ENCODE measurements at regions not wholly inside any gene's neighbourhood (a gene's known extent, or its start where the extent isn't known, plus 50 kb on each side); places are given as distances from the start of the nearest gene placed in this dataset.
"Not testable (repeated sequence)": the region's sequence is repeated elsewhere in the genome, so short reads cannot be mapped to it uniquely, and the experiment has no call there.

DNA sequence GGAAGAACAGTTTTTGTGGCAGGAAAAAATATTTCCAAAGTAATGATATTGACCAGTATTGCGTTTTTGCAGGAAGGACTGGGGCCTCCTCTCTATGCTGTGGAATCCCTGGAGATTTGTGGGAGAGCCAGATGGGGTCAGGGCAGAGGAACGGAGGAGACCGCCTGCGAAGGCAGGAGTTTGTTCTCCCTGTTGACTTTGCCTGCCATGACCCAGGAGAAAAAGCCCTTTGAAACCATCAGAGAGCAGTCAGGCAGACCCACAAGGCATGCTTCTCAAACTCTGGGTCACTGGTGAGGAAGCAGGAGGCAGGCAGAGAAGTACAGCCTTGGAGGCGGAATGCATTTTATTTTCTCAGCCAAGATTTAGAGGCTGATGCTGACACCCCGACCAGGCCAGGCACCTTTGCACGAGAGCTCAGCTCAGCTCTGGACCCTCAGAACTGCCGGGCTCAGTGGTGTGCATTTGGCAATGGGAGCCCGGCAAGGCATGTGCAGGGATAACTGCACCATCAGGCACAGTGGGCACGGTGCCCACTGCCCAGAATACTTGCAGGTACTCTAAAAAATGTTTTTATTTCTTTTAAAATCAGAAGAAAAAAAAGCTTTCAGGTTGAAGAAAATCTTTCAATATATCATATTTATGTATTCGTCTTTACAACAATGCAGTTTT, 410.4 kb downstream of the RPS24 start:
- DNase-seq, result no peak

DNA sequence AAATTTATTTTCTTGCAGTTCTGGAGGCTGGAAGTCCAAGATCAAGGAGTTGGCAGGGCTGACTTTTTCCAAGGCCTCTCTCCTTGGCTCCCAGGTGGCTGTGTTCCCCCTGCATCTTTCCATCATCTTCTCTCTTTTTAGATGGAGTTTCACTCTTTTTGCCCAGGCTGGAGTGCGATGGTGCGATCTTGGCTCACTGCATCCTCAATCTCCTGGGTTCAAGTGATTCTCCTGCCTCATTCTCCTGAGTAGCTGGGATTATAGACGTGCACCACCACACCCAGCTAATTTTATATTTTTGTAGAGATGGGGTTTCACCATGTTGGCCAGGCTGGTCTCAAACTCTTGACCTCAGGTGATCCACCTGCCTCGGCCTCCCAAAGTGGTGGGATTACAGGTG, 411.1 kb downstream of the RPS24 start:
- DNase-seq, result not testable (repeated sequence)

DNA sequence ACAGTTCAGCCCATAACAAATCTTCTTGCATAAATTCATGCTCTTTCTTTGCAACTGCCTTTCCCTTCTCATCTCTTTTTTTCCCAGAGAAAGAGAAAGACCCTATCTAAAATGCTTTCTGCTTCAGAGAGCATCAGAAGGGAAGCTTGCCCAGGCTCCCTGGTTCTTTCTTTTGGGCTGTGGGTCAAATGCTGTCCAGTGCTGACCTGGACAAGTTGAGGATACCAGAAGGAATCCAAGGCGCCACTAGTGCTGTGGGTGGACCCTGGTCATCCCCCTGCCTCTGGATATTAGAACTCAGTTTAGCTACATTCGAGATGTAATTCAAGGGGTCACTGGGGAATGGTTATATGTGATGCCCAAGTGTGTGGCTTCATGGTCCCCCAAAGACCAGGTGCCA, 411.6 kb downstream of the RPS24 start:
- DNase-seq, result no peak

DNA sequence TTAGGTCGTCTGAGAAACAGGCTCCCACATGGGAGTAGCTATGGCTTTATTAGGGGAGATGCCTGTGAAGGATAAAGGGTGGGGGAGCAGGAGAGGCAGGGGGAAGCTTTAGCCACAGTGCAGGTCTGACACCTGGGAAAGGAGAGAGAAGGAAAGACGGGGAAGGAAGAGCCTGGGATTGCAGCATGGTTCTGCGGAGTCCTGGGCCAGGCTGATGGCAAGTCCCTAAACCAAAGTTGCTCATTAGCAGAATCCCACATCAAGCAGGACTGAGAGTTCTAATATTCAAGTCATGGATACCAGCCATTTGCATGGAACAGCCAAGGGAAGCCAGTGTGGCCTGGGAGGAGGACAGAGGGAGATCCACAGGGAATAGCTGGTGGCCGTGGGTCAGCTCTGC, 414.8 kb downstream of the RPS24 start:
- DNase-seq, result no peak

DNA sequence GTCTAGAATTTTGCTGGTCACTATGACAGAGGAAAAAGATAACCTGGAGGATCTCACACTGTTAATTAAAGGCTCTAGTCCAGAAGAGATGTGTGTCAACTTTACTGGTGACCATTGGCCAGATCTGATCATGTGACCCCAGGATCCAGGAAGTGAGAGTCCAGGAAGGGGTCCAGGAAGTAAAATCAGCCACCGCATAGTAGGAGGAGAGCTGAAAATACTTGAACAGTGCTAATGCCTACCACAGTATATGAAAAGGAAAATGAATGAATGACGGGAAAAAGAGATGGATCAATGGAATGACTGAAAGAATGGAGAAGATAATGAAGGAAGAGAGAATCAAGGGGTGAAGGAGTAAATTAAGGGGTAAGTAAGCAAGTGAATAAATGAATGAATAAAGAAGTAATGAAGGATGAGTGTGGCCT, 415.3 kb downstream of the RPS24 start:
- no peak for DNase-seq

DNA sequence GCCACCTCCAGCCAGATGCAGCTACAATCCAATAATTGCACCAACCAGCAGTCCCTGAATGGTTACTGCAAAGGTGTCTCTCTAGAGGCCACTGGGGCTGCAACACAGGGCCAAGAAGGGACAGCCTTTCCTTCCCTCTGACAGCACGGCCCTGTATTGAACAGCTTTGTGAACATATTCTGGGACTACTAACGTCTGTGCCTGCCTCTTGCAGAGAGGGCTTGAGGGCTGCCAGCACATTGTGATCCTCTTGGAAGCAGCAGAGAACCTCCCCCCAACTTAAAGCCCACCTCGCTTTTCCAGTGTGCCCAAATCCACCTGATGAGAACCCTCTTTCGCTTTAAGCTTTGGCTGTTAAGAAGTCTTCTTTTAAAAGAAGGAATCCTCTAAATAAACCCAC, 415.9 kb downstream of the RPS24 start:
- DNase-seq, result no peak

DNA sequence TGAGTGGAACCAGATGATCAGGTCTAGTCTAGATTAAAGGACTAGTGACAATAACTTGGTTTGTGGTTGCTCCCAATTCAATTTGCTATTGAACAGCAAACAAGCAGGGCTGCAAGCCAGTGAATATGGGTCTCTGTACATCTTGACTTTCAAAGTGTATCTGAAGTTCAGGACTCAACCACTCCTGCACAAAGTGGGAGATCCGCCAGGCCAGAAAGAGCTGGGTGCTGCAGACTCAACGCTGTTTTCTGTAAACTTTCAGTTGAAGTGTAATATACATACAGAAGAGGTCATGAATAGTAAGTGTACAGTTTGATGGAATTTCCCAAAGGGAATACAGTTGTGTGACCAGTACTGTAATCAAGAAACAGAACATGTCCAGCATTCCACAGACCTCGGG, 416.6 kb downstream of the RPS24 start:
- DNase-seq, result no peak

DNA sequence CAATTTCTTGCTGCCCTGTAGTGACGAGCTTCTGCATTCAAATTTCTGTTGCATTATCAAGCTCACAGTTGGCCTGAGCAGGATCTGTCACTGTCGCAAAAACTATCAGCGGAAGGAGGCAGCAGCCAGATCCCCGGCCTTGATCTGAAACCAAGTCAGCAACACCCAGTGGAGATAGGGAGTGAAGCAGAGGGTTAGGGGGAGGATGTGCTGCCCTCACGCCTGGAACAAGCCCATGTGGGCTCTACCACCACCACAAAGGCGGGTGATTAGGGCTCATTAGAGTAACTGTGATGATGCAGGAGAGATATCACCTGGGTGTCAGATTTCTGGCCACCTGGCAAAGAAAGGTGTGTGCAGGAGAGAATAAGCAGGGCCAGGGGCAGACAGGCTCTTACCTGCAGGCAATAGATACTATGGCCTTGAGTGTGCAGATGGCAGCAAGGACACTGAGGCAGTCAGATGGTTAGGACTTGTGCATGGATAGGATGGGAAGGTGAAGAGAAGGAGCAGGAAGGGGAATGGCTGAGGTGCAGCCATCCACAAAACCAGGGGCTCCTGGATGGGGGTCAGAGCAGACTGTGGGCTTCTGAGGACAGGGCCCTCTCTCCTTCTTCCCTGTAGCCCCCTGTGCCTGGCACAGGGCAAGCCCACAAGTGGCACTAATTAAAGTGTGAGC, 417.3 kb downstream of the RPS24 start:
- no peak for DNase-seq

DNA sequence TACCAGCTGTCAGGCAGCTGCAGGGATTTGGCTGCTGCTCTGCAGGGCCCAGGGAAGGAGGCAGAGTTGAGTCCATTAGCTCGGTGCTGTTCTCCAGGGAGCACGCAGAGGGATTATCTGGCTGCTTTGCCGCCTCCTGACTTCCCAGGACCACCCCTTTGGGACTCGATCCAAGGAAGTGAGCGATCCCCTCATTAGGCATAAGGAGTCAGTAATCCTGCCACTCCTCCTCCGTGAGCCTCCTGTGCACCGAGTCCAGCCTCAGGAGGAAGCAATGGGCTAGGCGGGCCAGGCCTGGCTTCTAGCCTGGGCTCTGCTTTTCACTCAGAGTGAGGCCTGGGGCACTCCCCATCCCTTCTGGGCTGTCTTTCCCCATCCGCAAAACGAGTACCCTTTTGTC, 417.9 kb downstream of the RPS24 start:
- no peak for DNase-seq

DNA sequence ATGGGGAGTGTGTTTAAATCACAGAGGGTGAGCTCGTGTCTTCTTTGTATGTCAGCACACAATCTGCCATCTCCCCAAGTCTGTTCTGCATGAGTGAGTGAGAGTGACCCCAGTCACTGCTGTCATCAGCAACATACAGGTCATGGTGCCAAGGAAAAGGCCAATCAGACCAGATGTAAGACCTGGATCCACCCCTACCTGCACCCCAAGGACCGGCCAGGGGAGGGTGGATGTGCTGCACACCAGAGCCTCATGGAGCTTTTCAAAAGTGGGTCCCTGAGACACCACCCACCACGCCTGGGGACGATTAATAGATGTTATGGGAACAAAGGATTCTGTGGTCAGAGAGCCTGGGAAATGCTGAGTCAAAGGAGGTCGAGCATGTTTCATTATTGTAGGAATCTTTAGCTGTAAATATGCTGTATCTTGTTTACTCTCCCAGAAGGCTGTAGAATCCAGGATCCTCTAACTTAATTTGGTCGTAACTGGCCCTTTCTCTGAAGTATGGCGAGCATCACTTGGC, 420.5 kb downstream of the RPS24 start:
- no peak for DNase-seq

DNA sequence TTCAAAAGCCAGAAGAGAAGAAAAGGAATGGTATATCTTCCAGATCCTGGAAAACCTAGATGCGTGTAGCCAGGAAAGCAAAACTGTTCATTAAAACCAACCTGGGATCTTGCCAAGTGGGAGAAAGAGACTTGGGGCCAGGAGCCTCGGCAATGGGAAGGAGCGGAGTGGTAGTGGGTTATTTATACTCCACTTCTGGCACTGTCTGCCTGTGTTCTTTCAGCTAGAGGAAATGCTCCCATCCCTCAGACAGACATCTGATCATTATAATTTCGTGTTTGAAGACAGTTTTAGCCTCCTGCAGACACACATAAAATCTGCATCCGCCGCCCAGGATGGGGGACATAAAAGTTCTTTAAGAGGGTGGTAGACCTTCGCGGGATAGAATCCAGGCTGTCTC, 421.6 kb downstream of the RPS24 start:
- no peak for DNase-seq

DNA sequence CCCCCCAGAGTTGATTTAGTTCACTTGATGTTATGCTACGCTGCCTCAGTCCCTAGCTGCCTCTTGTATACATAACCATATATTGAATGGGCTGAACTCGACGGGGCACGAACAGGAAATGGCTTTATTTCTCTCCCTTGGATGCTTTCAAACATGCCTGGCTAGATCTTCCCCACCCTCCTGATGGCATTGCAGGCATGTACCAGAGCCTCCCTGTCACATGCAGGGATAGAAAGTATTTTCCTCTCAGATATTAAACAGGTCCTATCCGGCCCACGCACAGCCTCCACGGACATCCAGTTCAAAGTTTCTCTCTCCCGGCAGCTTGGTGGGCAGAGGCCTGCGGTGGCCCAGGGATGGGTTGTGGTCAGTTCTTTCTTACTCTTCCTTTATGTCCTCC, 422.1 kb downstream of the RPS24 start:
- DNase-seq, result no peak

DNA sequence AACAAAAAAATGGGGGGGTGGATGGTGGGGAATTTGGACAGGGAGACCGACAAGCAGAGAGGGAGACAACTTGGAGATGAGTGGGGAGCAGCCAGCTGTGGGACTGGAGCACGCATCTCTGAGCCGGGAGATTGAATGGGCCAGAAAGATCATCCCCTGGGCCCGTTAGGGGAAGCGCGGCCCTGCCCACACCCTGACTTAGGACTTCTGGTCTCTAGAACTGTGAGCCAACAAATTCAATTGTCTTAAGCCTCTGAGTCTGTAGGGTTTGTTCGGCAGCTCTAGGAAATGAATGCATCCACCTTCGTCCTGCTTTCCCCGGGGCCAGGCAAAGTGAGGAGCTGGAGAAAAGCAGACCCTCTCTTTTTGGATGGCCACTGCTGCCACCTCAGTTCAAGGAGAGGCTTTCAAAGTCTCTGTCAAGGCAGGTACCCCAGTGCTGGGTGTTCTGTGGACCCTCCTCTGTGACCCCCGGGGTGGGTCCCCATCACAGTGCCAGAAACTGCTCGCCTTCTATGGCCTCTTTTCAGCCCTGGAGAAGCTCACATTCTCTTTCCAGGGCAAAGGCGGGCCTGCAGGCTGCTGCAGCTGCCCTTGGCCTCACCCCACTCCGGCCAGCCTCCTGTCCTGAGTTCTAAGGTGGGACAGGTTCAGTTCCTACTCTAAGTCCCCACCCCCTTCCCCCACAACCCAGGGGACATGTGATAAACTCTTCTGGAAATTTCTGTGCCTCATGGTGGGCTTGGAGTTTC, 423.2 kb downstream of the RPS24 start:
- DNase-seq, result no peak

DNA sequence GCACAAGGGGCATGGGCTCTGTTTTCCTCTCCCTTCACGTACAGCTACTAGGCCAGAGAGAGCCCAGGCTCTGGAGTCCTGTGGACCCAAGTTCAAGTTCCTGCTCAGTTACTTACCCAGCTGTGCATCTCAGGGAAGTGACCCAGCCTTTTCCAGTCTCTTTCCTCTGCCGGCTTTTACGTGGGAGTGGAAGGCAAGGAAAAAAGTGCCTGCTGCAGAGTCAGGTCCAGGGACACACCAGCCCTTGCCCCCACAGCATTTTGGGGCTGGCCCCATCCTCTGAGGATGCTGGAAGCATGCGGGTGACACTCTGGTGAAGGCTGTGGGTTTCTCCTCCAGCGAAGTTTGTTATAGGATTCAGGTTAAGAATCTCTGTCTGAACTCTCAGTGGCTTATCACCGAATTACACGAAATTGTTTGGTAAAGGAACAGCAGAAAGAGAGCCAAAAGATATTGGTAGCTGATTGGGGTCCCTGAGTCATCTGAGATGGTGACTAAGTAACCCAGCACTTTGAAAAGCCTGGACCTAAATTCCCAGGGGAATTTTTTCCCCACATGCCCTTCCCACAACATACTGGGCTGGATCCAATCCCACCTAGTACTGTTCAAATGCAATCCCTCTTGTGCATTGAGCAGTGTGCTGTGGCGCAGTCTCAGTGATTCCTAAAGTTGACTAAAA, 424.3 kb downstream of the RPS24 start:
- DNase-seq, result no peak

DNA sequence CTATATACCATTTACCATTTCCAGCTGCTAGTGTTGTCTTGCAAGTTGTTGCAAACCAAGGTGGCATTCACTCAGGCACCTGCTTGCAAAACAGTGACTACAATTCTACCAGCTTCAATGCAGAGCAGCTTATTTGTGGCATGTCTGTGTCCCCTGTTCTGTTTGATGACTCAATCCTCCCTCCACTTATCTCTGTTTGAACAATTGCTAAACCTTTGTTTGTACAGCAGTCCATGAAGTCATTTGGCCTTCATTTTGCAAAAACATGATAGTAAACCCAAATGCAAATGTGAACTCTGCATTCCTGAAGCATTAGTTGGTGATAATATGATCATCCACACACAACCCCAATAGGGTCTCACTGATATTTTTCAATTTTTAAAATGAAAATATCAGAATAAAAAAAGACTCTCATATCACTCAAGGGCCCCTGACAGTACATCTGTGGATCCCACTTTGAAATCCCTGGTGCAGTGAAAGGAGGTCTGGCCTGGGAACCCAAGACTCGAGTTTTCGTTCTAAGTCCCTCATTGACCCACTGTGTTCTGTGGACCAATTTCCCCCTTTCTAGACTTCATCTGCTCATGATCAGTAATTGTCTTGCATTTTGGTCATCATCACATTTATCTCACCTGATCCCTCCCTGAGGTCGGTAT, 425.4 kb downstream of the RPS24 start:
- no peak for DNase-seq

DNA sequence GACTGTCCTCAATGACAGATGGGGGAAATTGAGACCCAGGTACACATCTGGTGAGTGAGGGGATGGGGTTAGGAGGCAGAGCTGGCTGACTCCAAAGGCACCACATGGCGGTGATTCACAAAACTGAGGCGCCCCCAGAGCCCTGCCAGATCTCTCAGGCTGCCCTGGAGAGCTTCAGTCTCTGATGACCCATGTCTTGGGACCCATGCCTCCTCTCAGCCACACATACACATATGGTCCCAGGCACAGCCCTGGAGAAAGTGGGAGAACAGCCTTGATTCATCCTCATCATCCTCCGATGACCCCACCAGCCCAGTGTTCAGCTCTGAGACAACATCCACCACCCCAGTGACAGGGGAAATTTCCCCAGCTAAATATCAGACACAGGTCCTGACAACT, 426.0 kb downstream of the RPS24 start:
- DNase-seq, result no peak

DNA sequence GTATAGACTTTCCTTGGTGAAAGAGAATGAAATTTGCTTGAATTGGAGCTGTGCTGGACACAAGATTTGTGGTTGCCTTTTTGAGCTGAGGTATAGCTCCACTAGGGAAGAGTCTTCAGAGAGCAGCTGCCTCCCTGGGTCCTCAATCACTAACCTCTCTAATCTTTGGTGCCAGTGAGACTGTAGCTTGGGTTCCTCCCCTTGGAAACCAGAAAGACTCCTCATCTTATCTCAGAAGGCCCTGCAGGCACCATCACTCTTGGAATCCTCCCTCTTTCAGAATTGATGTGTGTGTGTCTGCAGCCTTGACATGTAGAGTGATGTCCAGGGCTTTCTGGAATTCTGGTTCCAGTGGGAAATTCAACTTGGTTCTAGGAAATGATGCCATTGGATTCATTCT, 426.5 kb downstream of the RPS24 start:
- no peak for DNase-seq

DNA sequence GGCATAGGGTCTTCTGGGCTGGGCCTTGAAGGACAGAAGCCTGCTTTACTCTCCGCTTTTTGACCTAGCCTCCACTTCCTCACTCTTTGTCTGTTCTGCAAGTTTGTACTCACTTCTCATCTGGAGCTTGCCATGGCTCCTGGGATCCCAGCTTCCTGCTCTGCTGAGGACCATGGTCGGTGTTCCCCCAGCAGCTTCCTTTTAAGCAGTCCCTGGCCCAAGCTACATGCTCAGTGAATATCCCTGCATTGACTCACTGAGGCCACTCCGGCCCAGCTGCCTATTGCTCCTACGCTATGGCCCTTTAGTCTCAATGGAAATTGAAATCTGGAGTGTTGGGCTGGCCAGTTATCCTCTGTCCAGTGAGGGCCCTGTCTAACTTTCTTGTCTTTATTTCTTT, 427.7 kb downstream of the RPS24 start:
- no peak for DNase-seq

DNA sequence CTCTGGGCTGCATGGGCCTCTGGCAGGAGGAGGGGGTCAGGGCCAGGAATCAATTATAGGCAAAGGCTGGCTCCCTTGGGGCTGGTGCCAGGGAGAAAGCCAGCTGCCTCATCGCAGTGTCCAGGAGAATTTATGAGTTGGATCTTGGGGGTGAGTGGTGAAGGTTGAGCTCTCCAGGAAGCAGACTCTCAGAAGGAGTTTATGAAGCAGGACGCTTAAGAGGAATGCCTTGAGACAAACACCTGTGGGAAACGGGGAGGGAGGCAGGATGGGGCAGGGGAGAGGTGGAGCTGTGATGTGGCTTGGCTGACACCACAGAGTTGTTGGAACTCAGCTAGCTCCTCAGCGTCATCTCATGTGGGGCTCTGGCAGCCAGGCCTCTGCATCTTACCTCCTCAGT, 428.5 kb downstream of the RPS24 start:
- no peak for DNase-seq

DNA sequence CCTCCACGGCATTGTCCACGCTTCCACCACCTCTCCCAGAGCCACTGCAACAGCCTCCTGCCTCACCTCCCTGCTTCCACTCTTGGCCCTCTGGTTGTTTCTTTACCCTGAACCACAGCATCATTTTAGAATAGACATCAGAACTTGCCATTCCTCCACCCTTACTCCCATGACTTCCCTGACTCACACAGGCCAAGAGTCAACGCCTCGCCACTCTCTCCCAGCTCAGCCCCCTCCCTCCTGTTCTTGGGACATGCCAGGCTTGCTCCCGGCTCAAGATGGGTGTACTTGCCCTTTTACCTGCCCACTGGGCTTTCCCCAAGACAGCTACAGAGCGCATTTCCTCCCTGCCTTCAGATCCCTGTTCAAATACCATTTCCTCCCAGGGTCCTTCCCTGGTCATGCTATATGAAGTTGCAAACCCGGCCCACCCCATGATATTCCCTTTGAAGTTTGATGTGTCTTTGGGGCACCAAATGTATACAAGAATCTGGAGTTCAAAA, 429.1 kb downstream of the RPS24 start:
- DNase-seq, result no peak

DNA sequence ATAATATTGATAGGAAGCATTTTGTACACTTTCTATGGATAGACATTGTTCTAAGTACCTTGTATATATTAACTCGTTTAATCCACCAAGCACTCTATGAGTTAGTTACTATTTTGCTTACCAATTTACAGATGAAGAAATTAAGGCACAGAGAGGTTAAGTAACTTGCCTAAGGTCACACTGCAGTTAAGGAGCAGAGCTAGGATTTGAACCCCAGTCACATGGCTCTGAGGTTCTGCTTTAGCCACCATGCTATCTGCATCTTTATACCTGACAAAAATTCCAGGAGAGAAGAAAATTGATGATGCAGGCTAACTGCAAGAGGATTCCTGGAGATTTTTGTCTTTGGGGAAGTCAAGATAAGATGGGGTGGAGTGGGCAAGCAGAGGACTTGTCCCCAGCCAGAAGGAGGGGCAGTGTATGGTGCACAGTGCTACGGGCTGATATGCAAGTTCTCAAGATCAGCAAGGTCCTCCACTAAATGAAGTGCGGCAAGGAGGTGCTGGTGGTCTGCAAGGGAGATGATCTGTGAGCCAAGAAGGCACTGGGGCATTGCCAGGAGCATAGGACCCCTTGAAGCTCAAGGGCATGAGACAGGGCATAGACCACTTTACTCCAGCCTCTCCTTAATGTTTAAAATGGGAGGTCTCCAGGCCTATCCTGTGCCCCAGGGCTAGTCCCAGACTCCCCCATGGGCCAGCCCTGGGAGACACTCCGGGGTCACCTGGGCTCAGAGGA, 430.6 kb downstream of the RPS24 start:
- DNase-seq, result no peak

DNA sequence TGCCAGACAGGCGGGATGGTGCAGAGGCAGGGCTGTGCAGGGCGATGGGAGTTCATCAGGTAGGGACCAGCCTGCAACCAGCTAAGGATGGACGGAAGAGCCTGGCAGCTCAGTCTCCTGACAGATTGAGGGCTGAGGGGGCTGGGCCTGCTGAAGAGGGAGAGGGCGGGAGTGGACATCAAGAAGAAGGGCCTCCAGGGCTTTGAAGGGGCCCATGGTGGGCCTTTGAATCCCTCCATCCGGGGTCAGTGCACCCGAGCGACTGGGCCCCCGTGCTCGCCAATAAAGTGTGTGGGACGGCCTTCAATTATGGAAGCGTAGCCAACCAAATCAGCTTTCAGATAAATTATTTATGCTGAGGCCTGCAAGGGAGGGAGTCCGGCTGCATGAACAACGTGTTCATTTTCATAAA, 431.2 kb downstream of the RPS24 start:
- no peak for DNase-seq
